Fibroblast of peridontal ligament (primary cell): ENCODE measurements at regions not wholly inside any gene's neighbourhood (a gene's known extent, or its start where the extent isn't known, plus 50 kb on each side); places are given as distances from the start of the nearest gene placed in this dataset.
"Not testable (repeated sequence)": the region's sequence is repeated elsewhere in the genome, so short reads cannot be mapped to it uniquely, and the experiment has no call there.

Experiments used
- DNase-seq: peaks from one replicate; pipeline ENCODE4 v3.0.0-alpha.2; 2010; ENCODE audit errors: extremely low read depth

DNA sequence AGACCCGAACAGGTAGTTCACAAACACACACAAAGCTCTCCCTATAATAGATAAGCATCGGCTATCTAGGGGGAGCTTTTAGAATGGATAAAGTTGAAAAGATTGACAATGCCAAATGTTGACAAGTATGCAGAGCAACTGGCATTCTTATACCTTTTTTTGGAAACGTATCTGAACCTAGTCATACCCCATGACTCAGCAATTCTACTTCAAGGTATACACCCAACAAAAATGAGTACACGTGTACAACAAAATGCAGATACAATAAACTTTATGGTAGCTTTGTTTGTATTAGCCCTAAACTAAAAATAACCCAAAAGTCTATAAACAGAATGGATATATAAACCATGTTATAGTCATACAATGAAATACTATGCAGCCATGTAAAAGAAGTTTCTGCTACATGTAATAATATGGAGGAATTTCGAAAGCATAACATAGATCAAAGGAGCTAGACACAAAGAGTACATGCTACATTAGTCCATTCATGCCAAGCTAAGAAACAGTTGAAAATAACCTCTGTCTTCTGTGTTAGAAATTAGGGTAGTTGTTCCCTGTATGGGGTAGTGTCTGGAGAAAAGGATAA, 718.5 kb upstream of the ZNF608 start:
- DNase-seq = no peak

- DNase-seq = no peak
These were observed 719.3 kb upstream of the ZNF608 start for GRCh38 chr5:125465703-125466102.

DNA sequence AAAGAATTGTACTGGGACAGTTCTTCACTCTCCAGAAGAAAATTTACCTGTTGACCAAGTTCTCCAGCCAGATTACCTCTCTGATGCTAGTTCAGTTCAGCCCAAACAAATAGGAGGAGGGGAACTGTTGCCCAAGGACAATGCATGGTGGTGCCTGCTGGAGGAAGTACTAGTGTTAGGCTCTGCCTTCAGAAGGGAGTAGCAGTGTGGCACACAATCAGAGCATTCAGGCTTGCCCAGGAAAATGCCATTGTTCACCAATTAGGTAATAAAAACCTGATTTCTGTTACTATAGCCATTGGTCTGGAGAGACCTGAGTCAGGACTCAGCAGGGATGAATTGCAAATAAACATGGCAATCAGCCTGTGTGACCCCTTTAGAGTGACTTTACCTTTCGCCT, 720.8 kb upstream of the ZNF608 start:
- no peak for DNase-seq

DNA sequence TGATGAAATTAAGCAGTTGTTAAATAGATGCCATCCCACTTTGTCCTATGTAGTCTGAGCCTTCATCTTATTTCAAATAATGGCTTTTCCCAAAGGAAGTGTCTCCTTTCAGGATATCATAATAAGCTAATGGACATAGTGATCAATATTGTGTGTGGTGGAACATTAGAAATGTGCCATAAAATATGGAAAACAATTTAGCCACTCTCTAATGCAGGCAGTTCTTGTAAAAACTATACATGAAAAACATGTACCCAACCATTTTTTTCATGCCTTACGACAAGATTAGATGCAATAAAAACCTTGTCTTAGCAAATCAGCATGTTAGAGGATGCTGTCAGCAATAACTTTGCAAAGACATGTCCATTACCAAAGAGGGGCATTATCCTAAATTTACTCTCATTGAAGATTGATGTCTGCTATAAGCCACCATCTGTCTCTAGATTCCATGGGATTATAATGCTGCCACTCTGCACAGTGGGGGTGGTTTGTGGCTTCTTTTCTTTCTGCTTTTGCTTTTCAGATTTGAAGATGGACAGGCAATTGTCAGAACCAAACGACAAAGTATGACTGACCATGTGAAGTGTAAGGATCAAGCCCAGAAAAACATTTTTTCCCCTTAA, 724.0 kb upstream of the ZNF608 start:
- no peak for DNase-seq

DNA sequence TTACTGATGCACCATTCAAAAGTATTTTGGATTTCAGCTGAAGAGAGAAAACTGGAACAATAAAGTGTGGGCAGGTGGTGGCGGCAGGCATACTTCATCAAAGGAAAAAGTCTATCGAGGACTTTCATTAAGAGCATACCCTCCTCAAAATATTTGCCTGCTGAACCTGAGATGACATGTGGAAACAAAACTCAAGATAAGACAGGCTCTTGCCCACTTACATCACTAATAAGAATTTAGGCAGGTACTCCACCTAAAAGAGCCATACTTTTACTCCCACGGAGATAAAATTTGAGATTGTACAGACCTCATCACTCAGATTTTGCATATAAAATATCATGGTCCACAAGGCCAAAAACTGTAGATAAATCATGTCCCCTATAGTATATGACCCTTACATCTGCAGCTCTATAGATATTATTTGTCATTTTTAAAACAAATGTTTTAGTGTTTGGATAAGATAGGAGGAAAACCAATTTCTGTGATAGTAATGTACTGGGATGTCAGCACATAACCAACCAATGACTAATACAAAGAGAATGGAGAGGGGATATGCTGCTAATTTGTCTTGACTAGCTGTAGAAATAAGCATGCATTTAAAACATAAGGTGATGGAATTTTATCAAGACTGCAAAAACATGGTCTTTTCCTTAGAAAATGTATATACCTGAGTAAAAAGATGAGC, 730.6 kb upstream of the ZNF608 start:
- DNase-seq = peak; percentile 31

- no peak for DNase-seq
These were observed 731.1 kb upstream of the ZNF608 start for GRCh38 chr5:125477586-125477975.

GRCh38 chr5:125478599-125478998, 732.2 kb upstream of the ZNF608 start:
- no peak for DNase-seq

DNA sequence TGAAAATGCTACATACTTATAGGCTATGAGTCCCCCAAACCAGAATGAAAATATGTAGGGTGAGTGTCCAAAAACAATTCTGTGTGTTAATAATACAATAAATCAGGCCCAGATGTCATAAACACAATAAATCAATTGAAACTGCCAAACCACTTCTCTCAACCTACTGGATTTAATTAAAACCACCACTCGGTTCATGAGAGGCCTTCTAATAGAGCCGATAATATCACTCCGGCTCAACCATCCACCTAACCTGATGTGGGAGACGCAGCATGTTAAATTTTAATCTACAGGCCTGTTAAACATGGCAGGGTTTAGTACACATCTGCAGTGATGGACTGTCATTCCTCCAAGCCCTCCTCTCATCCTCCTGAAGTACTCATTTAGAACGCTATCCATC, 734.5 kb upstream of the ZNF608 start:
- peak; percentile 31 for DNase-seq

DNA sequence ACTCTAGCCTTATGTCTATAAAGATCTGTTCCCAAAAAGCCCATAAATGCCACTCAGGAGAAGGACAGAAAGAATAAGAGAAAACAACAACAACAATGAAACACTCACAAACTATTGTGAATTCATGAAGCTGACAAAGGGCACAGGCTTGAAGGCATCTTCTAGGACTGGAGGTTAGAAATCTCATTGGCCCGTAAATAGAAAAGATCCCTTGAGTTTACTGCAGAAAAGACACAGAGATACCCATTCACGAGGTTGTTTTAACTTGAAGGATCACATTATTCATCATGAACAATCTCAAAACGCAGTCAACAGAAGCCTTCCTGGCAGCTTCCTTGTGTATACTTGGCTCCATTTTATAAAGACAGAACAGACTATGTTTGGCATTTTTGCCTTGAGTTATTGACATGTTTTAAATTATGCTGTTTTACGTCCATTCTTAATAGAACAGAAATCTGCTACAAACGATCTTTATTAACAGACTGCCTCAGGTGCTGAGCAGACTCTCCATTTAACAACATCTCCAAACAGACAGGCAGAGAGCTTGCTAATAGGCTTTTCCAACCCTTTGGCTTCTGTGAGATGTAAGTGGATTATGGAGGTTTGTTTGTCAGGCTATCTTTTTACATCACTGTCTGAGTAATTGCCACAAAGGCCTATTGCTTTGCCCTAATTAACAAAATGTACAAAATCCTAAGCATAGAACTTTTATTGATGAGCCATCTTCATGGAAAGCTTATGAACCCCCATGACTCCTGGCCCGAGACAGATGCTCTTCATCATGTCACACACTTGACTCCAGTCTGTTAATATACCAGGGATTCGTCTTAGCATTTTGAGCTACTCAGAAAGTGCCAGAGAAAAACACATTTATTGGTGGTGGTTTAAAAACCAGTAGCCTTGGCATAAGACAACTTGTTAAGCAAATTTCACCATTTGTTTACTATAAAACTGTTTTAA, 735.3 kb upstream of the ZNF608 start:
- no peak for DNase-seq

DNA sequence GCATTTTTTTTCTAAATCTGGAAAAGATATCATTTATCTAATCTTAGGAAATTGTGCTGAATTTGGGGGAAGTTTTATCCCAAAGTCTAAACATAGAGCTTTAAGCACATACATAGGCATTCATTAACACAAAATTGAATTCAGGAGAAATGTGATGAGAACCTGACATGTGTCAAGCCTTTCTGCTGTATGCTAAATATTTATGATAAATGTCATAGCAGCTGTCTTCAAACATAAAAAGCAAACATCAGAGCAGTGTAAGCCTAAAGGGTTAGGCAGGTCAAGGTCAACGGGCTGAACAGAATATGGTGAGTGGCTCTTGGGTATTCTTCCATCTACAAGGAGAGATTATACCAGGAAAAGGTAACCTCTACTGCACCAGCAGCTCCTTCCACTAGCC, 737.2 kb upstream of the ZNF608 start:
- no peak for DNase-seq

- DNase-seq = peak; percentile 79
These were observed 737.9 kb upstream of the ZNF608 start for GRCh38 chr5:125484272-125484741.

- DNase-seq = peak; percentile 100
These were observed 738.6 kb upstream of the ZNF608 start for GRCh38 chr5:125484742-125485641.

GRCh38 chr5:125485771-125486170, 739.3 kb upstream of the ZNF608 start:
- no peak for DNase-seq

GRCh38 chr5:125486634-125487033, 740.2 kb upstream of the ZNF608 start:
- DNase-seq = peak; percentile 85

GRCh38 chr5:125487231-125487630, 740.8 kb upstream of the ZNF608 start:
- DNase-seq = peak; percentile 46

GRCh38 chr5:125487652-125488051, 741.2 kb upstream of the ZNF608 start:
- not testable (repeated sequence) for DNase-seq

DNA sequence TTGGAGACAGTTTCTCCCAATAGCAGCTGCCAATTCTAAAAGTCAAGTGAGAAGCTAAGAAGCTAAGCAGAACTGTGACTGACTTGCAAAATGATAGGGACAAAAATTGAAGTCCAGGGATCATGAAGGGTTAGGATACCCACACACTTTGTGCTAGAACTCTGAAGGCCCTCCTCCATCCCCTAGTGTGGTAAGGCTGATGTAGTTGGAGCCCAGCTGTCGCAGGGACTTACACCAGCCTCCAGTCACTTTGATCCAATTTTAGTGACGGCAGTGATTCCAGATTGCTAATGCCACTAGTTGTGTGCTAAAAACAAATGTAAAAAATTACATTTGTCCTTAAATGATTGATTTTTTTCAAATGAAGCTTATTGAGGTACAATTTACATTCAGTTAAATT, 742.7 kb upstream of the ZNF608 start:
- no peak for DNase-seq

DNA sequence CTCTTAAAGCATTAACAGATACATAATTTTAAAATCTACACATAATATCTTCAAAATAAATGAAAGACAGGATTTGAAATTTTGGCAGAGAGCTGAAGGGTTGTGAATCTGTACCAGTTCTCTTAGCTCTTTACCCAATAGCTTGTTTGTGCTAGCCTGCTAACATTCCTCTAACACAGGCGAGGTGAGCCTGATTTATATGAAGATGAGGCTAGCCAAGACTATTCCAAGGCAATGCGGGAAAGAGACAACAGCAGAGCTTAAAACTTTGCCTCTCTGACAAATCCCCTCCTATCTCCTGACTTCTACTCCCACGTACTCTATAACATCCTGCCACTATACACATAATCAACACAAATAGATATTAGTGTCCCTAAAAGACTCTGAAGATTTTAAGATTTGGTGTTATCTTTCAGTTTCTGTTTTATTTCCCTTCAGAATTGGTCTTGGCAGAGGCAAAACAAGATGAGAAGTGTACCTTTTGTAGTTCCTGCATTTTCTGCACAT, 745.6 kb upstream of the ZNF608 start:
- DNase-seq = no peak

- no peak for DNase-seq
These were observed 746.5 kb upstream of the ZNF608 start for GRCh38 chr5:125492977-125493376.

- DNase-seq = no peak
These were observed 750.0 kb upstream of the ZNF608 start for GRCh38 chr5:125496393-125496792.

GRCh38 chr5:125497651-125498050, 751.2 kb upstream of the ZNF608 start:
- DNase-seq = no peak
